Progenitor cell of endocrine pancreas (in vitro differentiated cells): ENCODE measurements at regions not wholly inside any gene's neighbourhood (a gene's known extent, or its start where the extent isn't known, plus 50 kb on each side); places are given as distances from the start of the nearest gene placed in this dataset.

ENCODE experiments used
- DNase-seq: peaks from one replicate; pipeline ENCODE4 v3.0.0; 2021; ENCODE audit warnings: low spot score; ENCODE audit not compliant: unreplicated experiment
- H3K27ac Mint-ChIP-seq: 2 replicates; pipeline ENCODE4 v1.8.0; 2021; ENCODE audit warnings: mild to moderate bottlenecking, moderate library complexity, mixed read lengths
- H3K27me3 Mint-ChIP-seq: 2 replicates; pipeline ENCODE4 v1.8.0; 2021; ENCODE audit warnings: mixed read lengths
- H3K36me3 Mint-ChIP-seq: 2 replicates; pipeline ENCODE4 v1.8.0; 2022; ENCODE audit warnings: mixed read lengths; ENCODE audit not compliant: insufficient read depth
- H3K4me1 Mint-ChIP-seq: 2 replicates; pipeline ENCODE4 v1.8.0; 2021; ENCODE audit warnings: low read depth, mixed read lengths
- H3K4me3 Mint-ChIP-seq: 2 replicates; pipeline ENCODE4 v1.8.0; 2021; ENCODE audit warnings: low read depth, mild to moderate bottlenecking, moderate library complexity, mixed read lengths
- H3K9me3 Mint-ChIP-seq: 2 replicates; pipeline ENCODE4 v1.8.0; 2021; ENCODE audit warnings: low read depth, mixed read lengths
- CTCF ChIP-seq: fragments of 200-600 bp; sonication (generic); IDR thresholded peaks from one replicate; pipeline ENCODE4 v1.5.0; 2021; ENCODE audit warnings: antibody characterized with exemption, mild to moderate bottlenecking; ENCODE audit not compliant: unreplicated experiment

DNA sequence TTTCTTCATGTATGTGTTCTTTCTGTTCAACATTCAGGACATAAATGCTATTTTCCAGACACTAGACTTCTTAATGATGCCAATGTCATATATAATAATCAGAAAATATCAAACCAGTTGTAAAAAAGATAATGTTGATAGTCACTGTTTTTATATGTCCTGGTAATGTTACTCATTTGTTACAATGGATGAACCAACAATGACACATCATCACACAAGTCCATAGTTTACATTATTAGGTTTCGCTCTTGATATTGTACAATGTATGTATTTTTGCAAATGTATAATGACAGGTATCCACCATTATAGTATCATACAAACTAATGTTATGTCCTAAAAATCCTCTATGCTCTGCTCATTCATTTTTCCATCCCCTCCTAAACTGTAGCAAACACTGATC, 243.8 kb upstream of the CDIN1 start:
- Mint-ChIP-seq H3K27ac (no peak overlapping the region), H3K9me3 (peaks cover 11% of the 10 kb centered on the region), H3K27me3 (no peaks in the 10 kb centered on the region), H3K4me1 (peaks cover 2% of the 10 kb centered on the region), H3K36me3 (no peaks in the 10 kb centered on the region), H3K4me3 (no peak overlapping the region)
- no peak for TF ChIP-seq CTCF
- DNase-seq: no peak

GRCh38 chr15:36344887-36345286, 234.5 kb upstream of the CDIN1 start:
- Mint-ChIP-seq H3K4me3 (no peak overlapping the region), H3K27me3 (no peaks in the 10 kb centered on the region), H3K27ac (no peak overlapping the region), H3K9me3 (no peaks in the 10 kb centered on the region), H3K36me3 (no peaks in the 10 kb centered on the region), H3K4me1 (peaks cover 14% of the 10 kb centered on the region)
- DNase-seq: no peak
- no peak for TF ChIP-seq CTCF

DNA sequence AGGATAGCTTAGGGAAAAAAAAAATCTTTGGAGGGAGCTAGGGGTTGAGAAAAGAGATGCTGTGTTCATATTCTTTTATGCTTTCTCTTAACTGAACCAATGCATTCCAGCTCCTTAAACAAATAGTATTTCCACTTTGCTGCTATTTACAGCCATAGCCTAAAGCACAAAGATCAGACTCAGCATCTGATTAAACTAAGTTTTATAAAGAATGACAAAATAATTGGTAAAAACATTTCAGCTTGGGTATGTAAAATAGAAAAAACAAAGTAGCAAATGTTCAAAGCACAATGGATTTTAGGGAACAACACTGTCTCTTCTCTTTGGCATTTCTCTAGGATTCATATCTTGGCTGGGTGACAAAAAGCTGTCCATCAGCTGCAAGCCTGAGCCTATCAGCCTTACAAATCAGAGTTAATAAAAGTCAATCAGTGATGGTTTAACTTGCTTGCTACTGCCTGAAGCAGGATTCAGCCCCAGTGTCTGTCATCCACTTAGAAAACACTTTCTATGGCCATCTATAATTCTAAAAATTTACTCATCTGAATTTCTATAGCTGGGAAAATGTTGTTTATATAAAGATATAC, 232.1 kb upstream of the CDIN1 start:
- no peak for TF ChIP-seq CTCF
- Mint-ChIP-seq H3K36me3 (no peaks in the 10 kb centered on the region), H3K27me3 (no peaks in the 10 kb centered on the region), H3K4me1 (peaks cover 14% of the 10 kb centered on the region), H3K27ac (no peak overlapping the region), H3K9me3 (no peaks in the 10 kb centered on the region), H3K4me3 (no peak overlapping the region)
- DNase-seq: no peak

- no peak for DNase-seq
- Mint-ChIP-seq H3K27ac (no peak overlapping the region), H3K4me3 (no peak overlapping the region), H3K36me3 (no peaks in the 10 kb centered on the region), H3K27me3 (no peaks in the 10 kb centered on the region), H3K9me3 (no peaks in the 10 kb centered on the region), H3K4me1 (peaks cover 10% of the 10 kb centered on the region)
- TF ChIP-seq CTCF: no peak
These were observed 223.0 kb upstream of the CDIN1 start for GRCh38 chr15:36356466-36356865.

DNA sequence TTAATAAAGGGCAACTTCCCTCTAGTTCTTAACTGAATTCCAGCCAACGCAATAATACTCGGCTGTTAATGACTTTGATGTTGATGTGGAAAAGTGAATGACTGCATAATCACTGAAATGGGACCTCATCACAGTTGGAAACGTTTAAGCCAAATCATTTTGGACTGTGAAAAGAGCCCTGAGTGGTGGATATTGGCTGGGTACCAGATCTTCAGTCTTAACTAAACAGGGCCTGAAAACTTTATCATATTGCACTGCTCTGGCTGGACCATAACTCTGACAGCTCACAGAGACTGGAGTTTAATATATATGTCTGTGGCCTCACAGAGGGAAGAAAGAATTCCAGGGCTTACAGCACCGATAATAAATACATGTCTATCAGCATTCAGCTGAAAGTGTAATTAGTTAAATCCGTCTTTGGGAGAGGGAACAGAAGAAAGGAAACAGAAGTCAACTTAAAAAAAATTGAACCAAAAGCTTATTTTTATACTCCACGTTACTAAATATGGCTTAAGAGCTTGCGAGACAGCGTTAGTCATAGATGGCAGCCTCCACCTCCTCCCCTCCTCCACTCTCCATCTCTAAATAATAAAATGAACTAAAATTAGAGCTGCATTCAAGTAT, 222.3 kb upstream of the CDIN1 start:
- Mint-ChIP-seq H3K27me3 (no peaks in the 10 kb centered on the region), H3K4me3 (no peak overlapping the region)
- no peak for DNase-seq

More for the DNA sequence above, 222.3 kb upstream of the CDIN1 start:
- no peaks in the 10 kb centered on the region for H3K9me3 Mint-ChIP-seq
- H3K36me3 Mint-ChIP-seq: no peaks in the 10 kb centered on the region
- H3K27ac Mint-ChIP-seq: no peak overlapping the region
- H3K4me1 Mint-ChIP-seq: peaks cover 14% of the 10 kb centered on the region
- TF ChIP-seq CTCF: no peak
